ENCODE measurements at regions not wholly inside any gene's neighbourhood (a gene's known extent, or its start where the extent isn't known, plus 50 kb on each side); places are given as distances from the start of the nearest gene placed in this dataset.

GRCh38 chr3:107969994-107970819 lies 120.6 kb downstream of the CD47 start:
- peak; percentile 69 for DNase-seq

DNA sequence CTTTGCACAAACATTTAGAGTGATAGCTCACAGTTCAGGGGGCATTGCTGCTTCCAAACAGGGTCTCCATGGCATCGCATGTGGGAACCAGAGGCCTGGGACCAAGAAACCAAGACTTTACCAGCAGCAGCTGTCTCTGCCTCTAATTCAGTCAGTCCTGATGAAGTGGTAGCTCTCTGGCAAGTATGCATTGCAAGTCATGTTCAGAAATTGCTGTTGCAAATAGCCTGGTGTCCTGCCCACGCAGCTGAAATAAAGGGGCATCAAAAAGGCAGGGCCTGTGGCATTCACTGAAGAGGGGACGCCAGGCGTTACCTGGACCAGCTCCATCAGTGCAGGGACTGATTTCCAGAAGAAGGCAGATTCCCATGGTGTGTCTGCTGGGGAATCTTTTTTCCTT lies 121.3 kb downstream of the CD47 start:
- DNase-seq, result no peak

GRCh38 chr3:107966276-107966675 lies 124.6 kb downstream of the CD47 start:
- no peak for DNase-seq

- DNase-seq, result peak; percentile 29
Measured at GRCh38 chr3:107965136-107965655, 125.6 kb downstream of the CD47 start.

DNA sequence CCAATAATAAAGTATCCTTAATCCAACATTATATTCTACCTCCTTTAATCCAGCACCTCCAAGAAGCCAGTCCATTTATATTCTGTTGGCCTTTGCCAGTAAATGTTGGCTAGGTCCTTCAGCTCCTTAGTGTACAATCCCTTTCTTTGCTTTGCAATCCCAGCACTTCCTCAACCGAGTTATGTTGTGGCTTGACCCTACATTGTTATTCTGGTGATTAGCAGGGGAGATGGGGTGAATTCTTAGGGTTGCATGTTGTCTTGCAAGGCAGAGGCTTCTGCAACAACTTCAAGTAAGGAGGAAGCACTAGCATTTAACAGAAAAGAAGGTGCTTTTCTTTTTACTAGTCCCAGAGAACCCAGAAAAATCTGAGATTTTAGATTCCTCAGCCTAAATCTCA lies 127.2 kb downstream of the CD47 start:
- DNase-seq, result no peak

DNA sequence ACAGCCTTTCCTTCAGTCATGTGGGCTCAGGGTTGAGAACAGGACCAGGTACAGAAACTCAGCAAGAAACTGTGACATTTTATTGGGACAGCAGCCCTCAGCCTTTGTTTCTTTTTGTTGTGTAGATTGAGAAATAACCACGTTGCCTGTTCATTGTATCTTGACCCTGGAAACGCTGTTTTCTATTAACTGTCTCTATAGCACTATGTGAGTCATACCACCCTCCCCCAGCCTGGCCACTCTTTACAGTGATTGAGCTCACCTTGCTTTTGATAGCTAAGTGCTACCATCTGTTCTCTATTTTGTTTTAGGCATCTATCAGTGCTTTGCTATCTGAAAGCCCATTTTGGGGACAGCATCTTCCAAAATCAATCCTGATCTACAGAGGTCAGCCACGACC lies 127.9 kb downstream of the CD47 start:
- no peak for DNase-seq

GRCh38 chr3:107962037-107962436 lies 128.8 kb downstream of the CD47 start:
- no peak for DNase-seq

DNA sequence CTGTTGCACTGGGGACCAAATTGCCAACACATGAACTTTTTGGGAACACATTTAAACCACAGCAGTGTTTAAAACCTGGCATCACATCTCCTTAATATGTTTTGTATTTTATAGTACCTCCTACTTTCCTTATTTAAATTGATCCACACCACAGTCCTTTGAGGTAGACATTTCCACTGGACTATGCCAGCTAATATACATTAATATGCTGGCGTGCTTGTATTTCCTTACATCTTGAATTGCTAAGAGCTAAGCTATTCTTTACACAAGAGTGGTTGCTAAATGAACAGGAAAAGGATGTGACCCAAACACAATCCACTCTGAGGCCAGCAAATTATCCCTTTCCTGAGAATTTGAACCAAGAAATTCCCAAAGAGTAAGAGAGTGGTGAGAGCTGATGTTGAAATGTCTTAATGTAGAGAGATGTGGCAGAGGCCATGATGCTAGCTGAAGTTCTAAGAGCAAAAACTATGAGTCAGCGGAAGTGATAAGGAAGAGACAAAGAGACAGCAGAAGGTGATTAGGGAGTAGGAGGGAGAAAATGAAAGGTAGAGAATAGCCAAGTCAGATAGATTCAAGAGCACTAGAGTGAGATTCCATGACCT lies 131.2 kb downstream of the CD47 start:
- peak; percentile 23 for DNase-seq

DNA sequence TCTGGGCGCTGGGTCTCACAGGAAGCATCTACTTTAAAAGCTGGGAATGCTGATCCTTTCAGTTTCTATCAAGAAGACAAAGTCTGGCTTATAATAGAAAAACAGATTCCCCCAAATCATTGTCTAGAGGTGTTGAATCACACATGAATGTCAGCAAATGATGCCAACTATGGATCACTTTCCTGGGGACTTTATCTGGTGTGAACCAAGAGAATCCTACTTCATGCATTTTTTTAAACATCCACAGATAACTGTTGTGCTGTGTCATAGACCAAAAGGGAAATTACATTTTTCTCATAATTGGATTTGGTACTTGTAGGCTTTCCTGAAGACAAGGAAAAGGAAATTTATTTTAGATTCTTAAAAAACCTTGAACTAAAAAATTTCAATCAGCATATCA lies 132.7 kb downstream of the CD47 start:
- DNase-seq, result no peak

DNA sequence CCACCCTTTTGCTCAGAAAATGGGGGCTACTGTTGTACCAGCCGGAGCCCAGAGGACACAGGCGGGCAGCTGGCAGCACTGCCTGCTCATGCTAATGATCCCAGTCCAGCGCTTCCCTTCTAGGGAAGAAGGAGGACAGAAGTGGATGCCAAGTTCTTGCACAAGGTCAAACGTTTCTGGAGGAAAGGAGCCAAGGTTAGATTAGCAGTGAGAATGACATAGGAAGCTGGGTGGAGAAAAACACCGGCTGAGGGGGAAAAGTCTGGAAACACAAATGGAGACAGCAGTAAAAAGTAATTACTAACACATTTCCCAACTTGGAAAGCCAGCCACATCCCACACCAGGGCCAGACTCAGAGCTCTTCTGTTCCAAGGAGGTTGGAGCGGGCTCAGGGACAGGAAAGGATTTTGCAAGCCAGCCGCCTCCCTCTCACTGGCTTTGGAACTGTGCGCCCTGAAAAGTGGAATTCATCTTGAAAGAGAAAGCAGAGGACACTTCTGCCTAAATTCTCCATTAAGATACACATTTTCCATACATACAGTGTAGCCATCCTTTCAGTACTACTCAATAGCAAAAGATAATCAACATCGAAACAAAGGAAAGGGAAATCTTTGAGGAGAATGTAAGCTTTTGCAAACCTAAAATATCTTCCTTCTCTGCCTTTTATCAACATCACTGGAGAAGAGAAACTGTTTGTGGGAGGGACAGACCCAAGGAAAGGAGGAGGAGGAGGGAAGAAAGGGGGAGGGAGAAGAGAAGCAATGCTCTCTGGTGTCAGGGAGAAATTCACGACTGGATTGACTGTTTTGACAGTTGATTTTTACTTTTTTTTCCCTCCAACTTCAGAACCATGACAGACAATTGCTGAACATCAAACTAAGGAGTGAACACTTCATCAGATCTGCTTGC lies 133.6 kb downstream of the CD47 start:
- DNase-seq, result peak; percentile 75

GRCh38 chr3:107954845-107955244 lies 136.0 kb downstream of the CD47 start:
- no peak for DNase-seq

- no peak for DNase-seq
Measured at GRCh38 chr3:107953722-107954121, 137.1 kb downstream of the CD47 start.

GRCh38 chr3:107951126-107951525 lies 139.7 kb downstream of the CD47 start:
- peak; percentile 43 for DNase-seq

DNA sequence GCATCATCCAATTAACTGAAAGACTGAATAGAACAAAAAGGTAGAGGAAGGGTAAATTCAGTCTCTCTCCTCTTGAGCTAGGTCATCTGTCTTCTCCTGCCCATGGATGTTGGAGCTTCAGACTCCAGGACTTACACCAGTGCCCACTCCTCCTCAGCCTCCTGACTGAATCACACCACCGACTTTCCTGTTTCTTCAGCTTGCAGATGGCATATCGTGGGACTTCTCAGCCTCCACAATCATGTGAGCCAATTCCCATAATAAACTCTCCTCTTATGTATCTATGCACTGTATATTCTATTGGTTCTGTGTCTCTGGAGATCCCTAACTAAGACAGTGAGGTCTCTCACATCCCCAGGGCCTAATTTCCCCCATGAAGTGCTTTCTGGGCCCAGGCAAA lies 140.4 kb downstream of the CD47 start:
- DNase-seq, result peak; percentile 30

GRCh38 chr3:107949394-107949970 lies 141.3 kb downstream of the CD47 start:
- DNase-seq, result no peak

GRCh38 chr3:107947203-107947602 lies 143.6 kb downstream of the CD47 start:
- DNase-seq, result no peak

DNA sequence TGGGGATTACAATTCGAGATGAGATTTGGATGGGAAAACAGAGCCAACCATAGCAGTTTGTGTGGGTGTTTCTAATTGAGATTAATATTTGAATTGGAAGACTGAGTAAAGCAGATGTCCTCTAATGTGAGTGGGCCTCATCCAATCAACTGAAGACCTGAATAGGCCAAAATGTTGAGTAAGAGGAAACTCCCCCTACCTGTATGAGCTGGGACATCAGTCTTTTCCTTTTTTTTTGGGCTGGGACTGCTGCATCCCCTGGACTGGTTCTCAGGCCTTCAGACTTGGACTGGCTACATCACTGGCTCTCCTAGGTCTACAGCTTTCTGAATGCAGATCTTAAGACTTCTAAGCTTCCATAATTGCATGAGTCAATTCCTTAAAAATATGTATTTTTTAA lies 144.1 kb downstream of the CD47 start:
- DNase-seq, result no peak

DNA sequence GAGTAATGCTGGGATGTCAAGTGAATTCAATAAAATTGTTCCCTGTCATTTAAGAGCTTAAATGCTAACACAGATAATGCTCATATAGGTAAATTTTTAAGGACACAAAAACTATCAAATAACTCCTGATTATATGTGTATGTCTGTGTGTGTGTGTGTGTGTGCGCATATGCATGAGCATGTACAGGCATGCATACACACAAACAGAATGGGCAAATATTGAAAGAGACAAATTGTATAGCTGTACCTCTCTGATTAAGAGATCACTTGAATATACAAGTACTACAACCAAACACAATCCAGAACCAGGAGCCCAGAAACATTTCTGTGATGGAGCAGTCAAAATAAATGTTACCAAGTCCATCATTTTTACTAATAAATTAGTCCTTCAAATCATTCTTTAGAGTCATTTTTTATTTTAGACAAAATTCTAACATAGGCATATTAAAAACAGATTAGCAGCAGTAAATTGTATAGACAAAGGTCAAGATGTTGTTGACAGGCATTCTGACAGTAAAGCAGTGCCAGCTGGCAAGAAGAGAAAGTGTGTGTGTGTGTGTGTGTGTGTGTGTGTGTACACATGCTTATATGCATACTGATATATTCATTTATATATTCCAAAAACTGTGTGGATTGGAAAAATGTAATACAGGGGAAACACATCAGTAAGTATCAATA lies 145.3 kb downstream of the CD47 start:
- no peak for DNase-seq

DNA sequence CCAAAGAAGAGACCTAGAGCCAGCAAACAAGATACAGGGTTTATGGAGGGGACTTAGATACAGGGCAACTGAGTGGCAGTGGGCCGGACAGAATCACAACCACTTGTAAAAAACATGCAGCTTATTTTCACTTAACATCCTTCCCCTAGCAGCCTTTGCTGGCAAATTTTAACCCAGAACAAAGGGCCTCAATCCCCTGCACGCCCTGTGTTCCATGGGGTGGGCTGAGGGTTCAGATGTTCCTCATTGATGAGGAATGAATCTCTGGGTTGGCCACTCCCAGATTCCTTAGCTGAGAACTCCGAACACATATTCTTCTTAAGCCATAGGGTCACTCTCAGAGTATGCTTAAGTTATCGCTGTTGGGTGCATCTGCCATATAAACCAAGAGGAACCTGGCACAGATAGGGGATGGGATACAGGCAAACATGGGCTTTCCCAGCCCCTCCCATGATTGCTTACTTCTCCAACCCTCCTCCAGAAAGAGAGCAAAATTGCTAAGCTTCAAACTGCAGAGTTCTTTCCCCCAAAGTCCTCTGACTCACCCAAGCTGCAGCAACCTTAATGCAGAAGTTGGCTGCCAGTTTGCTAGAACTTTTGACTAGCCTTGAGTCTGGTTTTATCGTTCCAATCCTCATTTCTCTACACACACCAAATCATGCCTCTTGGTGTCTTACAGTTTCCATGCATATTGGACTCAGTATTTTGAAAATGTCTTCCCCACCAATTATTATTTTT lies 146.9 kb downstream of the CD47 start:
- DNase-seq, result peak; percentile 75

- no peak for DNase-seq
Measured at GRCh38 chr3:107942951-107943749, 147.7 kb downstream of the CD47 start.

- DNase-seq, result no peak
Measured at GRCh38 chr3:107942244-107942643, 148.6 kb downstream of the CD47 start.
